ENCODE measurements at regions not wholly inside any gene's neighbourhood (a gene's known extent, or its start where the extent isn't known, plus 50 kb on each side); places are given as distances from the start of the nearest gene placed in this dataset.
"Not testable (repeated sequence)": the region's sequence is repeated elsewhere in the genome, so short reads cannot be mapped to it uniquely, and the experiment has no call there.

GRCh38 chr1:60947367-60947766 is 135.0 kb upstream of the NFIA start:
- Histone ChIP-seq H3K4me1 (ENCODE audit: insufficient read depth, insufficient read length) (peaks cover 3% of the 10 kb centered on the region), H3K9ac (ENCODE audit: insufficient read length, low read depth) (no peak overlapping the region), H3K27me3 (ENCODE audit: insufficient read depth, insufficient read length) (no peaks in the 10 kb centered on the region), H3K36me3 (ENCODE audit: insufficient read depth, insufficient read length, low read length) (no peaks in the 10 kb centered on the region), H3K9me3 (ENCODE audit: insufficient read depth, low read length) (no peaks in the 10 kb centered on the region), H3K4me3 (ENCODE audit: insufficient read length, low read depth) (no peak overlapping the region)
- TF ChIP-seq SUZ12 (IDR thresholded peaks at IDR 0.05; ENCODE audit: extremely low read depth, insufficient read depth, insufficient read length) (no peak), YY1 (IDR thresholded peaks at IDR 0.05; ENCODE audit: insufficient read depth, insufficient read length) (no peak), ZNF274 (IDR thresholded peaks at IDR 0.05; ENCODE audit: low read depth, low read length) (no peak)
- DNase-seq (ENCODE audit: low read depth, low spot score) = no peak

- Histone ChIP-seq H3K9ac (ENCODE audit: insufficient read length, low read depth) (no peak overlapping the region), H3K4me3 (ENCODE audit: insufficient read length, low read depth) (no peak overlapping the region), H3K36me3 (ENCODE audit: insufficient read depth, insufficient read length, low read length) (no peaks in the 10 kb centered on the region), H3K27me3 (ENCODE audit: insufficient read depth, insufficient read length) (no peaks in the 10 kb centered on the region), H3K9me3 (ENCODE audit: insufficient read depth, low read length) (no peaks in the 10 kb centered on the region), H3K4me1 (ENCODE audit: insufficient read depth, insufficient read length) (peaks cover 3% of the 10 kb centered on the region)
- TF ChIP-seq ZNF274 (IDR thresholded peaks at IDR 0.05; ENCODE audit: low read depth, low read length) (no peak), YY1 (IDR thresholded peaks at IDR 0.05; ENCODE audit: insufficient read depth, insufficient read length) (no peak), SUZ12 (IDR thresholded peaks at IDR 0.05; ENCODE audit: extremely low read depth, insufficient read depth, insufficient read length) (no peak)
- no peak for DNase-seq (ENCODE audit: low read depth, low spot score)
These were observed 139.3 kb upstream of the NFIA start for GRCh38 chr1:60942896-60943638.

- Histone ChIP-seq H3K4me1 (ENCODE audit: insufficient read depth, insufficient read length) (peaks cover 3% of the 10 kb centered on the region), H3K9me3 (ENCODE audit: insufficient read depth, low read length) (no peaks in the 10 kb centered on the region), H3K36me3 (ENCODE audit: insufficient read depth, insufficient read length, low read length) (no peaks in the 10 kb centered on the region), H3K9ac (ENCODE audit: insufficient read length, low read depth) (no peak overlapping the region), H3K4me3 (ENCODE audit: insufficient read length, low read depth) (no peak overlapping the region), H3K27me3 (ENCODE audit: insufficient read depth, insufficient read length) (no peaks in the 10 kb centered on the region)
- TF ChIP-seq SUZ12 (IDR thresholded peaks at IDR 0.05; ENCODE audit: extremely low read depth, insufficient read depth, insufficient read length) (no peak), YY1 (IDR thresholded peaks at IDR 0.05; ENCODE audit: insufficient read depth, insufficient read length) (no peak), ZNF274 (IDR thresholded peaks at IDR 0.05; ENCODE audit: low read depth, low read length) (no peak)
- DNase-seq (ENCODE audit: low read depth, low spot score) = no peak
These were observed 140.1 kb upstream of the NFIA start for GRCh38 chr1:60942291-60942690.

GRCh38 chr1:60940685-60941084 is 141.7 kb upstream of the NFIA start:
- not testable (repeated sequence) for H3K27me3 ChIP-seq (ENCODE audit: insufficient read depth, insufficient read length); H3K4me1 ChIP-seq (ENCODE audit: insufficient read depth, insufficient read length); H3K9ac ChIP-seq (ENCODE audit: insufficient read length, low read depth); H3K4me3 ChIP-seq (ENCODE audit: insufficient read length, low read depth); DNase-seq (ENCODE audit: low read depth, low spot score); H3K36me3 ChIP-seq (ENCODE audit: insufficient read depth, insufficient read length, low read length); H3K9me3 ChIP-seq (ENCODE audit: insufficient read depth, low read length)

- H3K27me3 ChIP-seq (ENCODE audit: insufficient read depth, insufficient read length) = no peaks in the 10 kb centered on the region
- TF ChIP-seq SUZ12 (IDR thresholded peaks at IDR 0.05; ENCODE audit: extremely low read depth, insufficient read depth, insufficient read length) = no peak
- H3K9ac ChIP-seq (ENCODE audit: insufficient read length, low read depth) = no peak overlapping the region
- no peak overlapping the region for H3K4me3 ChIP-seq (ENCODE audit: insufficient read length, low read depth)
- H3K4me1 ChIP-seq (ENCODE audit: insufficient read depth, insufficient read length) = no peaks in the 10 kb centered on the region
- H3K9me3 ChIP-seq (ENCODE audit: insufficient read depth, low read length) = no peaks in the 10 kb centered on the region
- no peaks in the 10 kb centered on the region for H3K36me3 ChIP-seq (ENCODE audit: insufficient read depth, insufficient read length, low read length)
- no peak for DNase-seq (ENCODE audit: low read depth, low spot score)
These were observed 144.6 kb upstream of the NFIA start for GRCh38 chr1:60937720-60938119.

- no peak overlapping the region for H3K9ac ChIP-seq (ENCODE audit: insufficient read length, low read depth)
- no peak overlapping the region for H3K4me3 ChIP-seq (ENCODE audit: insufficient read length, low read depth)
- no peaks in the 10 kb centered on the region for H3K9me3 ChIP-seq (ENCODE audit: insufficient read depth, low read length)
- TF ChIP-seq SUZ12 (IDR thresholded peaks at IDR 0.05; ENCODE audit: extremely low read depth, insufficient read depth, insufficient read length) (no peak), ZNF274 (IDR thresholded peaks at IDR 0.05; ENCODE audit: low read depth, low read length) (no peak), YY1 (IDR thresholded peaks at IDR 0.05; ENCODE audit: insufficient read depth, insufficient read length) (no peak)
- no peak for DNase-seq (ENCODE audit: low read depth, low spot score)
- H3K4me1 ChIP-seq (ENCODE audit: insufficient read depth, insufficient read length) = no peaks in the 10 kb centered on the region
- no peaks in the 10 kb centered on the region for H3K36me3 ChIP-seq (ENCODE audit: insufficient read depth, insufficient read length, low read length)
- no peaks in the 10 kb centered on the region for H3K27me3 ChIP-seq (ENCODE audit: insufficient read depth, insufficient read length)
These were observed 145.6 kb upstream of the NFIA start for GRCh38 chr1:60936591-60937342.

- H3K27me3 ChIP-seq (ENCODE audit: insufficient read depth, insufficient read length) = no peaks in the 10 kb centered on the region
- H3K4me1 ChIP-seq (ENCODE audit: insufficient read depth, insufficient read length) = no peaks in the 10 kb centered on the region
- no peak overlapping the region for H3K4me3 ChIP-seq (ENCODE audit: insufficient read length, low read depth)
- no peaks in the 10 kb centered on the region for H3K9me3 ChIP-seq (ENCODE audit: insufficient read depth, low read length)
- H3K9ac ChIP-seq (ENCODE audit: insufficient read length, low read depth) = no peak overlapping the region
- no peak for DNase-seq (ENCODE audit: low read depth, low spot score)
- no peaks in the 10 kb centered on the region for H3K36me3 ChIP-seq (ENCODE audit: insufficient read depth, insufficient read length, low read length)
- TF ChIP-seq SUZ12 (IDR thresholded peaks at IDR 0.05; ENCODE audit: extremely low read depth, insufficient read depth, insufficient read length) (no peak), YY1 (IDR thresholded peaks at IDR 0.05; ENCODE audit: insufficient read depth, insufficient read length) (no peak), ZNF274 (IDR thresholded peaks at IDR 0.05; ENCODE audit: low read depth, low read length) (no peak)
These were observed 146.2 kb upstream of the NFIA start for GRCh38 chr1:60936163-60936562.
